Esophagus squamous epithelium (tissue), 4 donors: ENCODE measurements at regions not wholly inside any gene's neighbourhood (a gene's known extent, or its start where the extent isn't known, plus 50 kb on each side); places are given as distances from the start of the nearest gene placed in this dataset.

ENCODE experiments used
- POLR2A ChIP-seq, 4 donors: fragments of 450-650 bp; IDR thresholded peaks; one replicate each; pipeline ENCODE4 v1.6.1; 2017; ENCODE audit warnings: antibody characterized with exemption in 4 of 4, mild to moderate bottlenecking in 4 of 4, moderate library complexity in 3 of 4
- TF ChIP-seq, protein P1 (sequence below), 6 experiments: fragments of 450-650 bp in 4 of 6; fragments of 200-600 bp in 2 of 6; sonication (generic) in 2 of 6; IDR thresholded peaks; one replicate each; pipeline ENCODE4 v1.5.1; 2016 to 2019; ENCODE audit warnings: antibody characterized with exemption in 6 of 6, mild to moderate bottlenecking in 4 of 6, moderate library complexity in 4 of 6

DNA sequence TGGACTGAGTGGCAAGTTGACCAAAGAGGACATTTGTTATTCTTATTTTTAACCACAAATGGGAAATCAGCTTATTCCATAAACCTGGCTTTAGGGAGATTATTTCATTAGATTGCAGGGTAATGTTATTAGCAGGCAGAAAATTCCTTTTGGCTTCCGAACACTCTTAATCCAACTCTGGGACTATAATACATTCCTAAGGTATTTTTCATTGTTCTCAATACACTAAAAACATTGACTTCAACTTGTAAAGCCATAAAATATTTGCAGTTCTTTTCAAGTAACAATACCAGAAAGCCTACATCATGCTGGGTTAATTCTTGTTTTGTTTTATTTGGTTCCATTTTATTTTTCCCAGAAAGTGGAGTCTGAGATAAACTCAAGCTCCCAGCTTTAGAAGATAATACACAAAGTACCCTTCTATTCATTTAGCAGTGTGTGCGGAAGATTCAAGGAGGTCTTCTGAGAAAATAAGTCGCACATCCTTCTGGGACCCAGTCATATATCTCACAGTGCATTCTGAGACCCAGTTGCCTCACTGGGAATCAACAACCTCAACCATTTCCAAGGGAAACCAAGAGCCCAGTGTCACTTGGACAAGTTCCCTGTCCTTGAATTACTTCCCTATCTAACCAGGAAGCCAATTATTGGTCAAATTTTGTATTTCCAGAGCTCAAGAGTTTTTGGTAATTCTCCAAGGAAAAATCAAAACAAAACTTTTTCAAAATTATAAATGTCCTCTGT is 389.6 kb upstream of the DYNLRB2 start:
- TF ChIP-seq POLR2A (IDR thresholded peaks at IDR 0.05): no peak
- TF ChIP-seq, protein P1, sequence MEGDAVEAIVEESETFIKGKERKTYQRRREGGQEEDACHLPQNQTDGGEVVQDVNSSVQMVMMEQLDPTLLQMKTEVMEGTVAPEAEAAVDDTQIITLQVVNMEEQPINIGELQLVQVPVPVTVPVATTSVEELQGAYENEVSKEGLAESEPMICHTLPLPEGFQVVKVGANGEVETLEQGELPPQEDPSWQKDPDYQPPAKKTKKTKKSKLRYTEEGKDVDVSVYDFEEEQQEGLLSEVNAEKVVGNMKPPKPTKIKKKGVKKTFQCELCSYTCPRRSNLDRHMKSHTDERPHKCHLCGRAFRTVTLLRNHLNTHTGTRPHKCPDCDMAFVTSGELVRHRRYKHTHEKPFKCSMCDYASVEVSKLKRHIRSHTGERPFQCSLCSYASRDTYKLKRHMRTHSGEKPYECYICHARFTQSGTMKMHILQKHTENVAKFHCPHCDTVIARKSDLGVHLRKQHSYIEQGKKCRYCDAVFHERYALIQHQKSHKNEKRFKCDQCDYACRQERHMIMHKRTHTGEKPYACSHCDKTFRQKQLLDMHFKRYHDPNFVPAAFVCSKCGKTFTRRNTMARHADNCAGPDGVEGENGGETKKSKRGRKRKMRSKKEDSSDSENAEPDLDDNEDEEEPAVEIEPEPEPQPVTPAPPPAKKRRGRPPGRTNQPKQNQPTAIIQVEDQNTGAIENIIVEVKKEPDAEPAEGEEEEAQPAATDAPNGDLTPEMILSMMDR (IDR thresholded peaks at IDR 0.05): no peak
